Adrenal gland (tissue), 9 donors: ENCODE measurements at regions not wholly inside any gene's neighbourhood (a gene's known extent, or its start where the extent isn't known, plus 50 kb on each side); places are given as distances from the start of the nearest gene placed in this dataset.

Experiments
- DNase-seq, 7 donors: peaks; one replicate each; pipeline ENCODE4 v3.0.0-alpha.2; 2019 to 2020
- H3K27ac ChIP-seq, 5 donors: fragments of 200-600 bp; sonication (generic) in 4 of 5; 1 replicate in 3 of 5; 2 replicates in 2 of 5; pipeline versions ENCODE4 v1.5.1 to v1.8.0; 2016 to 2020; ENCODE audit warnings: mild to moderate bottlenecking in 1 of 5
- H3K27me3 ChIP-seq: fragments of 200-600 bp; 2 replicates; pipeline ENCODE4 v1.8.0; 2021
- H3K36me3 ChIP-seq, 2 donors: fragments of 200-600 bp; replicated peaks in 1 of 2; 1 replicate in 1 of 2; 2 replicates in 1 of 2; pipeline versions ENCODE4 v1.5.1 to v1.8.0; 2018 to 2022
- H3K4me1 ChIP-seq, 2 donors: fragments of 200-600 bp; replicated peaks in 1 of 2; 1 replicate in 1 of 2; 2 replicates in 1 of 2; pipeline versions ENCODE4 v1.5.1 to v1.8.0; 2018 to 2021
- H3K4me3 ChIP-seq, 4 donors: fragments of 200-600 bp; sonication (generic) in 3 of 4; one replicate each; pipeline ENCODE4 v1.5.1; 2016 to 2018
- H3K9me3 ChIP-seq, 3 donors: fragments of 200-600 bp; sonication (generic) in 1 of 3; replicated peaks in 1 of 3; 1 replicate in 2 of 3; 2 replicates in 1 of 3; pipeline versions ENCODE4 v1.5.1 to v1.8.0; 2016 to 2021
- POLR2A ChIP-seq, 2 donors: fragments of 450-650 bp; IDR thresholded peaks; one replicate each; pipeline ENCODE4 v1.6.1; 2017; ENCODE audit warnings: antibody characterized with exemption in 2 of 2, mild to moderate bottlenecking in 2 of 2, moderate library complexity in 1 of 2
- WGBS, 4 donors: extraction: QIAGEN DNeasy Blood & Tissue Kit in 2 of 4; methylation state at CpG; one replicate each; pipeline versions ENCODE4 v1.1.5 to v1.1.7; 2013 to 2017; 5-methylcytosine and 5-hydroxymethylcytosine counted together
- intact Hi-C, 2 donors: fragments of 100-400 bp; cut with DNase I; formaldehyde crosslinking; loops; one replicate each; pipeline versions ENCODE4 v1.14.1 to v1.15.0; 2022 to 2023
- TF ChIP-seq, protein P1 (sequence below), 6 experiments: fragments of 450-650 bp in 4 of 6; fragments of 200-600 bp in 2 of 6; sonication (generic) in 1 of 6; IDR thresholded peaks; 1 replicate in 5 of 6; 2 replicates in 1 of 6; pipeline versions ENCODE4 v1.5.1 to v1.8.0; 2016 to 2021; ENCODE audit warnings: antibody characterized with exemption in 6 of 6, mild to moderate bottlenecking in 2 of 6, moderate library complexity in 1 of 6
- donor health status: healthy with polysubstance abuse.
- donor health status: Bipolar disorder and iron deficiency.
- donor health status: DM: yes; HTN: yes; CAD: no.
- donor health status: DM: no; HTN: no; CAD: no.
- donor health status: DM: no; HTN: no; CAD: no.

DNA sequence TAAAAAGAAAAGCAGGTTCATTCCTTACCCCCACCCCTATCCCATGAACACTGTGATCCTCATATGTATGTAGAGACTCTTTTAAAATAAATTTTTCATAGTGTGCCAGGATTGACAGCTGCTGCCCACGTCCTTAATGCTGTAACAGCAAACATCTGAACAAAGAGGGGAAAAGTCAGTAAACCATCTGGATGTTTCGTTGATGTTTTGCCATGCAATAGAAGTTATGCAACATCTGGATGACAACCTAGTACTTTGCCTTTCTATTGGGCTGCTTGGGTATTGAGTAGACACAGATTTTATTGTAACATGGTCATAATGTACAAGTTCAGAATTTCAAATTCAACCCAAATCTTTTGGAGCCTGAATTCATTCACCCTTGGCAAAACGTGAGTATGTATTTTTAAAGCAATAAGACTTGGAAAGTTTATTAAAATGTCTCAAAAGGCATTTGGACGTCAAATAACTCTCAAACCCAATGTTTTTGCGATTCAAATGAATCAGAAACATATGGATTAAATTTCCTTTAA is 500.3 kb downstream of the DHX35 start:
- 63 to 75% (median 67%) methylated on average over 5 of the region's 5 CpGs for WGBS, 4 donors
- no peak for TF ChIP-seq POLR2A (IDR thresholded peaks at IDR 0.05)
- TF ChIP-seq, protein P1, sequence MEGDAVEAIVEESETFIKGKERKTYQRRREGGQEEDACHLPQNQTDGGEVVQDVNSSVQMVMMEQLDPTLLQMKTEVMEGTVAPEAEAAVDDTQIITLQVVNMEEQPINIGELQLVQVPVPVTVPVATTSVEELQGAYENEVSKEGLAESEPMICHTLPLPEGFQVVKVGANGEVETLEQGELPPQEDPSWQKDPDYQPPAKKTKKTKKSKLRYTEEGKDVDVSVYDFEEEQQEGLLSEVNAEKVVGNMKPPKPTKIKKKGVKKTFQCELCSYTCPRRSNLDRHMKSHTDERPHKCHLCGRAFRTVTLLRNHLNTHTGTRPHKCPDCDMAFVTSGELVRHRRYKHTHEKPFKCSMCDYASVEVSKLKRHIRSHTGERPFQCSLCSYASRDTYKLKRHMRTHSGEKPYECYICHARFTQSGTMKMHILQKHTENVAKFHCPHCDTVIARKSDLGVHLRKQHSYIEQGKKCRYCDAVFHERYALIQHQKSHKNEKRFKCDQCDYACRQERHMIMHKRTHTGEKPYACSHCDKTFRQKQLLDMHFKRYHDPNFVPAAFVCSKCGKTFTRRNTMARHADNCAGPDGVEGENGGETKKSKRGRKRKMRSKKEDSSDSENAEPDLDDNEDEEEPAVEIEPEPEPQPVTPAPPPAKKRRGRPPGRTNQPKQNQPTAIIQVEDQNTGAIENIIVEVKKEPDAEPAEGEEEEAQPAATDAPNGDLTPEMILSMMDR (IDR thresholded peaks at IDR 0.05): no peak

DNA sequence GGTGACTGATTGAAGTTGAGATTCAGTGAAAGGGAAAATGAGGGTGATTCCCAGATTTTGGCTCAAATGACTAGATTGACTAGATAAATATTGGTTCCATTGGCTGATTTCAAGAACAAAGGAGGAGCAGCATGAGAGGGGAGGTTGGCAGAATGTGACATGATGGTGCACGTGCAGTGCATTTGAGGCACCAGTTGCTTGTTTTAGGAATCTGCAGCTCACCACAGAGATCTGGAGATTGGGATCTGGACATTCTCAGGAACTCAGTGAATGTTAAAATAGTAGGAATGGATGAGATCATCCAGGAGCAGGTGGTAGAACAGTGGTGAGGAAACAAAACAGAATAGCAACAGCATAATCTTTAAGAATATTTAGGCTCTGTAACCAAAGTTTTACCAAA is 496.3 kb downstream of the DHX35 start:
- Histone ChIP-seq H3K27me3 (no peaks in the 10 kb centered on the region), H3K9me3 (no peaks in the 10 kb centered on the region), H3K4me1 (no peaks in the 10 kb centered on the region), H3K4me3 (no peak overlapping the region), H3K27ac (no peak overlapping the region), H3K36me3 (no peaks in the 10 kb centered on the region)
- no peak for DNase-seq
- intact Hi-C loops: no loop called here
- TF ChIP-seq, protein P1 (IDR thresholded peaks at IDR 0.05): no peak
- no peak for TF ChIP-seq POLR2A (IDR thresholded peaks at IDR 0.05)
- WGBS, 4 donors: 83 to 96% (median 92%) methylated on average over 1 of the region's 1 CpG

More for the DNA sequence above, 500.3 kb downstream of the DHX35 start:
- Histone ChIP-seq H3K4me1 (no peaks in the 10 kb centered on the region), H3K9me3 (no peaks in the 10 kb centered on the region), H3K27ac (no peak overlapping the region), H3K4me3 (no peak overlapping the region), H3K27me3 (no peaks in the 10 kb centered on the region), H3K36me3 (no peaks in the 10 kb centered on the region)
- DNase-seq: no peak
- intact Hi-C loops: no loop called here

DNA sequence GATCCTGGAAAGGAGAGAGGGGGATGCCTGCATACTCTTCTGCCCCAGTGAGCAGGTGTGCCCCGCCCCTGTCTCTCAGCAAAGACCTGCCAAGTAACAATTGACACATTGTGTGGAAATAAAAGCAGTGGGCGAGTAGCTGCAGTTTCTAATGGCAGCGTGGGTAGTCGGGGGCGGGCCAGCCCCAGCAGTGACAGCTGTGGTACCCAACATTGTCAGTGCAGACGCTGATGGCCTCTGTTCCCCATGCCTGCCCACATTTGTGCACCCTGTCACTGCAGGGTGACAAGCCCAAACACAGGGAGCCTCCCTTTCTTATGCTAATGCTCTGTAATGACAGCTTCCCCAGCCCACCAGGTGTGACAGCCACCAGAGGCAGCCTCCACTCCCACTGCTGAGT is 491.7 kb downstream of the DHX35 start:
- no peak for TF ChIP-seq POLR2A (IDR thresholded peaks at IDR 0.05)
- TF ChIP-seq, protein P1 (IDR thresholded peaks at IDR 0.05): no peak
- H3K36me3 ChIP-seq: no peaks in the 10 kb centered on the region
- no peak for DNase-seq
- no peak overlapping the region for H3K4me3 ChIP-seq
- no peaks in the 10 kb centered on the region for H3K27me3 ChIP-seq
- H3K4me1 ChIP-seq: no peaks in the 10 kb centered on the region
- no peak overlapping the region for H3K27ac ChIP-seq
- intact Hi-C loops: no loop called here
- H3K9me3 ChIP-seq: no peaks in the 10 kb centered on the region
- WGBS, 4 donors: 82 to 87% (median 83%) methylated on average over 4 to 6 of the region's 6 CpGs

DNA sequence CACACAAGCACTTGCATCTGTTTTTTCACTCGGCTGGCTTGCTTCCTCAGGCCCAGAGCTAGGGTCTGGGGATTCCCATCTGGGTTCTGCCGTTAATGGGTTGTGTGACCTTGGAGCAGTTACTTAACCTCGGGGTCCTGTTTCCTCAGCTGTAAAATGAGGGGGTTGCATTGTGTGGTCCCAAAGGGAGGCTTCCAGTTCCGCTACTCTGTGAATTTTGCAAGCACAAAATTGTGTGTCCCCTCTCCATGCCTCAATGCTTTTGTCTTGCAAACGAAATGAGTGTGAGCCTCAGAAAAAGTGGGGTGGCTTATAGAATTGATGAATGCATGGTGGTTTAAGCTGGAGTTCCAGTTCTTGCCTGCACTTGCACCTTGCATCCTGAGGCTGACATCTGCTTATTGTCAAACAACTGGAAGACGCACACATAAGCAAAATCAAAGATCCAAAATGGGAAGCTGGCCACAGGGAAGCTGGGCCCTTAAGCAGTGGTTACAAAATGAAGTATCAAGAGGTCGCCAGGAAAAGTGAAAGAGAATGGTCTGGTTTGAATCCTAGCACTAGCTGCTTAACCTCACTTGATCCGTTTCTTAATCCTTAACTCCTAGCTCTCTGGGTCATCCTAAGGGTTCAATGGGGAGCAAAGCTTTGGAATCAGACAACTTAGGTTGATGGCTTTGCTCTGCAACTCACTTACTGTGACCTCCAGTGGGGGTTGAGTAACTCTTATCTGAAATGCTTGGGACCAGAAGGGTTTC is 490.6 kb downstream of the DHX35 start:
- Histone ChIP-seq H3K9me3 (no peaks in the 10 kb centered on the region), H3K36me3 (no peaks in the 10 kb centered on the region), H3K4me1 (no peaks in the 10 kb centered on the region), H3K4me3 (no peak overlapping the region), H3K27me3 (no peaks in the 10 kb centered on the region), H3K27ac (no peak overlapping the region)
- WGBS, 4 donors: 60 to 78% (median 69%) methylated on average over 8 of the region's 8 CpGs
- no peak for TF ChIP-seq POLR2A (IDR thresholded peaks at IDR 0.05)
- TF ChIP-seq, protein P1 (IDR thresholded peaks at IDR 0.05): no peak
- intact Hi-C loops: no loop called here
- DNase-seq: no peak
